PC-9 (cell line): ENCODE measurements at regions not wholly inside any gene's neighbourhood (a gene's known extent, or its start where the extent isn't known, plus 50 kb on each side); places are given as distances from the start of the nearest gene placed in this dataset.

ENCODE experiments used
- BruUV-seq: library from RNA; stranded (reverse); fragments of 400-500 nt; replicated peaks from 2 replicates; lab custom pipeline; 2021; lab: Mats Ljungman, UMichigan
- CTCF ChIA-PET: fragments of 300-600 bp; sonication (Branson Sonifier 250); formaldehyde crosslinking; loops from one replicate; lab custom pipeline; 2022; ENCODE audit warnings: antibody characterized with exemption; lab: Charles Lee
- POLR2A ChIA-PET: fragments of 300-600 bp; sonication (Branson Sonifier 250); formaldehyde crosslinking; loops from one replicate; lab custom pipeline; 2022; ENCODE audit warnings: antibody characterized with exemption; ENCODE audit not compliant: unreplicated experiment; lab: Charles Lee
- DNase-seq, 2 experiments: peaks; one replicate each; pipeline versions ENCODE4 v3.0.0 to v3.0.0-alpha.2; 2015 to 2022; ENCODE audit warnings: mixed read lengths in 1 of 2
- H2AFZ ChIP-seq: fragments of 200-600 bp; sonication (generic); 2 replicates; pipeline ENCODE4 v1.8.1; 2017; ENCODE audit warnings: antibody characterized with exemption
- H3F3A ChIP-seq: fragments of 200-600 bp; sonication (generic); 2 replicates; pipeline ENCODE4 v1.8.1; 2017; ENCODE audit warnings: antibody characterized with exemption, mild to moderate bottlenecking, low read depth; ENCODE audit not compliant: insufficient read depth
- H3K27ac ChIP-seq: fragments of 200-600 bp; sonication (generic); 2 replicates; pipeline ENCODE4 v1.6.1; 2016; ENCODE audit warnings: mixed run types
- H3K27me3 ChIP-seq: fragments of 200-600 bp; sonication (generic); 2 replicates; pipeline ENCODE4 v1.6.1; 2016; ENCODE audit warnings: low read depth, mixed run types; ENCODE audit not compliant: insufficient read depth
- H3K36me3 ChIP-seq: fragments of 200-600 bp; sonication (generic); 2 replicates; pipeline ENCODE4 v1.6.1; 2016; ENCODE audit warnings: low read depth, mixed run types
- H3K4me1 ChIP-seq: fragments of 200-600 bp; sonication (generic); replicated peaks from 2 replicates; pipeline ENCODE4 v1.6.1; 2016; ENCODE audit warnings: mixed run types; ENCODE audit not compliant: insufficient read depth
- H3K4me2 ChIP-seq: fragments of 200-600 bp; sonication (generic); 2 replicates; pipeline ENCODE4 v1.6.1; 2017; ENCODE audit warnings: mixed run types
- H3K4me3 ChIP-seq: fragments of 200-600 bp; sonication (generic); 2 replicates; pipeline ENCODE4 v1.6.1; 2016; ENCODE audit warnings: mixed run types
- H3K79me2 ChIP-seq: fragments of 200-600 bp; sonication (generic); 2 replicates; pipeline ENCODE4 v1.6.1; 2017; ENCODE audit warnings: low read depth, mixed run types
- H3K9me2 ChIP-seq: fragments of 200-600 bp; sonication (generic); 2 replicates; pipeline ENCODE4 v1.8.1; 2017; ENCODE audit warnings: mild to moderate bottlenecking; ENCODE audit not compliant: insufficient read depth
- H3K9me3 ChIP-seq: fragments of 200-600 bp; sonication (generic); 2 replicates; pipeline ENCODE4 v1.8.1; 2016; ENCODE audit warnings: low read depth; ENCODE audit not compliant: insufficient read depth
- H4K20me1 ChIP-seq: fragments of 200-600 bp; sonication (generic); 2 replicates; pipeline ENCODE4 v1.8.1; 2017; ENCODE audit not compliant: insufficient read depth
- EZH2 ChIP-seq: fragments of 200-600 bp; sonication (generic); IDR thresholded peaks from 2 replicates; pipeline ENCODE4 v1.8.0; 2017; ENCODE audit warnings: antibody characterized with exemption, low read depth
- intact Hi-C: fragments of 100-400 bp; cut with micrococcal nuclease; formaldehyde crosslinking; loops from one replicate; pipeline ENCODE4 v1.10.0; 2022; ENCODE audit not compliant: unreplicated experiment
- TF ChIP-seq, protein P1 (sequence below): fragments of 200-600 bp; sonication (generic); conservative IDR thresholded peaks from 2 replicates; pipeline ENCODE4 v1.6.1; 2017; ENCODE audit warnings: mixed run types, antibody characterized with exemption, mild to moderate bottlenecking, moderate library complexity

DNA sequence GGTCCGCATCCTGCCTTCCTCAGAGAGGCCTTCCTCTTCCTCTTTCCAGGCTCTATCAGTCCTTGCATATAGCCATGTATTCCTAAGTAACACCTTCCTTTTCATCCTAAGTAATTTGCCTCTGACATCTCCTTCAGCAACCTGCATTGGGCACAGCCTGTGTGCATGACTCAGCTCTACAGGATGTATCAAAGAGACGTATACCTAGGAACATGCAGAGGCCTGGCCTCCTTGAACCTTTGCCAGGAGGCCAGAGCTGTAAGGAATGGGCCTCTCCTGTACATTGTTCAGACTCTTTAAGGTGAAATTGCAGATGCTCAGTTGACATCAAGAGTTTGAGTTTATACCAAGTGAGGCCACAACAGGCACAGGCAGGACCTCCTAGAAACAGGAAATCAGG is 76.0 kb upstream of the CELF4 start:
- no peaks in the 10 kb centered on the region for H3K36me3 ChIP-seq
- POLR2A ChIA-PET, result no interaction called here
- no peak overlapping the region for H3K4me3 ChIP-seq
- no peak overlapping the region for H2AFZ ChIP-seq
- H4K20me1 ChIP-seq, result no peaks in the 10 kb centered on the region
- no peaks in the 10 kb centered on the region for H3K27me3 ChIP-seq
- intact Hi-C loops, result no loop called here
- no TSS peak for BruUV-seq
- no peak overlapping the region for H3K4me2 ChIP-seq
- no peaks in the 10 kb centered on the region for H3K9me3 ChIP-seq
- no peak for TF ChIP-seq EZH2
- TF ChIP-seq, protein P1, sequence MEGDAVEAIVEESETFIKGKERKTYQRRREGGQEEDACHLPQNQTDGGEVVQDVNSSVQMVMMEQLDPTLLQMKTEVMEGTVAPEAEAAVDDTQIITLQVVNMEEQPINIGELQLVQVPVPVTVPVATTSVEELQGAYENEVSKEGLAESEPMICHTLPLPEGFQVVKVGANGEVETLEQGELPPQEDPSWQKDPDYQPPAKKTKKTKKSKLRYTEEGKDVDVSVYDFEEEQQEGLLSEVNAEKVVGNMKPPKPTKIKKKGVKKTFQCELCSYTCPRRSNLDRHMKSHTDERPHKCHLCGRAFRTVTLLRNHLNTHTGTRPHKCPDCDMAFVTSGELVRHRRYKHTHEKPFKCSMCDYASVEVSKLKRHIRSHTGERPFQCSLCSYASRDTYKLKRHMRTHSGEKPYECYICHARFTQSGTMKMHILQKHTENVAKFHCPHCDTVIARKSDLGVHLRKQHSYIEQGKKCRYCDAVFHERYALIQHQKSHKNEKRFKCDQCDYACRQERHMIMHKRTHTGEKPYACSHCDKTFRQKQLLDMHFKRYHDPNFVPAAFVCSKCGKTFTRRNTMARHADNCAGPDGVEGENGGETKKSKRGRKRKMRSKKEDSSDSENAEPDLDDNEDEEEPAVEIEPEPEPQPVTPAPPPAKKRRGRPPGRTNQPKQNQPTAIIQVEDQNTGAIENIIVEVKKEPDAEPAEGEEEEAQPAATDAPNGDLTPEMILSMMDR, result no peak
- H3K4me1 ChIP-seq, result no peaks in the 10 kb centered on the region
- no peak overlapping the region for H3K27ac ChIP-seq
- DNase-seq, result no peak
- no peaks in the 10 kb centered on the region for H3F3A ChIP-seq
- CTCF ChIA-PET, result no interaction called here
- no peaks in the 10 kb centered on the region for H3K9me2 ChIP-seq
- H3K79me2 ChIP-seq, result no peaks in the 10 kb centered on the region

DNA sequence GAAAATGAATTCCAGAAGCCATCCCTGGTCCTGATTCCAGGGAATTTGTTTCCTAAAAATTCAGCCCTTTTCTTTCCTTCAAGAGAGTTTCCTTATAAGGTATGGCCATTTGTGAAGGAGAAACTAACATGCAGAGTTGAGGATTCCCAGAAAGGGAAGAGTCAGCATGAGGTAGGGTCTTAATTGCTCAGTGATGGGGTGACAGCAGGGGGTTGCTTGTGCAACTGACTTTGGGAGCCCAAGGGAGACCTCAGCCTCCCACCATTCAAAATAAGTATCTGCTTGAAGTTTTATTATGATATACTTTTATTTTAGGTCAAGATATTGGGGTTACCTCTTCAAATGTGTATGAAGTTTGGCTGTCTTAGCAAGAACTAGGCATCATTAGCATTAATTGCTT is 74.9 kb upstream of the CELF4 start:
- Histone ChIP-seq H3K9me2 (no peaks in the 10 kb centered on the region), H3K4me1 (no peaks in the 10 kb centered on the region), H3K27me3 (no peaks in the 10 kb centered on the region), H3K36me3 (no peaks in the 10 kb centered on the region), H3K4me2 (no peak overlapping the region), H2AFZ (no peak overlapping the region), H4K20me1 (no peaks in the 10 kb centered on the region), H3K4me3 (no peak overlapping the region), H3K27ac (no peak overlapping the region), H3F3A (no peaks in the 10 kb centered on the region), H3K9me3 (no peaks in the 10 kb centered on the region), H3K79me2 (no peaks in the 10 kb centered on the region)
- CTCF ChIA-PET, result no interaction called here
- TF ChIP-seq, protein P1, result no peak
- TF ChIP-seq EZH2, result no peak
- BruUV-seq, result no TSS peak
- POLR2A ChIA-PET, result no interaction called here
- no peak for DNase-seq
- intact Hi-C loops, result no loop called here

DNA sequence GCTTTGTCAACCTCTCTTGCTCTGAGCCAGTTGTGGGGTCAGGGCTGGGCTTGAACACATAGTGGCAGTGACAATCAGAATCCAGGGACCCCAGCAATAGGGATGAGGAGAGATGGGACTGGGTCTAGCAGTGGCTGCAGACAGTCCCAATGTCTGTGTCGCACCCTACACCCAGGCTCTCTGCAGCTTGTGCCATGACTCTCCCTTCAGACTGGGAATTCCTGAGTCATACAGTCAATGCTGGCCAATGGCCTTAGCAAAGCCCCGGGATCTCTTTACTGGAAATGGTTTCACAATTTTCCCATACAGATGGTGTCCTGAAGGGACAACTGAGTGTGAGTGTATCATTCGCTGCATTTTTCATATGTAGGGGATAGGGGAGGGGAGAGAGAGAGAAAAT is 74.2 kb upstream of the CELF4 start:
- H3F3A ChIP-seq, result no peaks in the 10 kb centered on the region
- H3K27me3 ChIP-seq, result no peaks in the 10 kb centered on the region
- H3K27ac ChIP-seq, result no peak overlapping the region
- H4K20me1 ChIP-seq, result no peaks in the 10 kb centered on the region
- H3K36me3 ChIP-seq, result no peaks in the 10 kb centered on the region
- no peak overlapping the region for H3K4me3 ChIP-seq
- no peaks in the 10 kb centered on the region for H3K9me2 ChIP-seq
- H3K4me2 ChIP-seq, result no peak overlapping the region
- ChIA-PET CTCF (no interaction called here), POLR2A (no interaction called here)
- no peak overlapping the region for H2AFZ ChIP-seq
- BruUV-seq, result no TSS peak
- TF ChIP-seq, protein P1, result no peak
- no peak for TF ChIP-seq EZH2
- intact Hi-C loops, result no loop called here
- H3K4me1 ChIP-seq, result no peaks in the 10 kb centered on the region
- no peaks in the 10 kb centered on the region for H3K9me3 ChIP-seq
- DNase-seq, result no peak
- no peaks in the 10 kb centered on the region for H3K79me2 ChIP-seq
